C4-2B (cell line): ENCODE measurements at regions not wholly inside any gene's neighbourhood (a gene's known extent, or its start where the extent isn't known, plus 50 kb on each side); places are given as distances from the start of the nearest gene placed in this dataset.

Experiments
- ZFX ChIP-seq: fragments of 450-650 bp; IDR thresholded peaks from 2 replicates; pipeline ENCODE4 v1.6.1; 2017
- TF ChIP-seq, protein P1 (sequence below): fragments of 450-650 bp; conservative IDR thresholded peaks from 2 replicates; pipeline ENCODE4 v1.5.1; 2017; ENCODE audit warnings: mild to moderate bottlenecking

DNA sequence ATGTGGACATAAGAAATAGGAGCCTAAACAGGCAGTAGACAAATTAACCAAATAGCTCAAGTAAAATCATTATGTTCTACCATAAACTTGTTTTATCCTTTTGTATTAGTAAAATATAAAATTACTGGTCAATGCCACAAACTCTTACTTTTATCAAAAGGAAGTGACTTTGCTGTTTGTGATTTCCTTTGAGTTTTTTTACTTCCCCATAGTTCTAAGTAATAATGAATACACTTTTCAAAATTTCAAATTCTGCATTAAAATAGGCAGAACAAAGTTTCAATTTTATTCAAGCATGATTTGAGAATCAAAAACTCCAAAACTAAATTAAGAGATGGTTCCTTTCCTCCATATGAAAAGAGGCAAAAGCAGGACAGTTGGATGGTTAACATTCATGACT, 139.7 kb upstream of the ABCB5 start:
- TF ChIP-seq, protein P1, sequence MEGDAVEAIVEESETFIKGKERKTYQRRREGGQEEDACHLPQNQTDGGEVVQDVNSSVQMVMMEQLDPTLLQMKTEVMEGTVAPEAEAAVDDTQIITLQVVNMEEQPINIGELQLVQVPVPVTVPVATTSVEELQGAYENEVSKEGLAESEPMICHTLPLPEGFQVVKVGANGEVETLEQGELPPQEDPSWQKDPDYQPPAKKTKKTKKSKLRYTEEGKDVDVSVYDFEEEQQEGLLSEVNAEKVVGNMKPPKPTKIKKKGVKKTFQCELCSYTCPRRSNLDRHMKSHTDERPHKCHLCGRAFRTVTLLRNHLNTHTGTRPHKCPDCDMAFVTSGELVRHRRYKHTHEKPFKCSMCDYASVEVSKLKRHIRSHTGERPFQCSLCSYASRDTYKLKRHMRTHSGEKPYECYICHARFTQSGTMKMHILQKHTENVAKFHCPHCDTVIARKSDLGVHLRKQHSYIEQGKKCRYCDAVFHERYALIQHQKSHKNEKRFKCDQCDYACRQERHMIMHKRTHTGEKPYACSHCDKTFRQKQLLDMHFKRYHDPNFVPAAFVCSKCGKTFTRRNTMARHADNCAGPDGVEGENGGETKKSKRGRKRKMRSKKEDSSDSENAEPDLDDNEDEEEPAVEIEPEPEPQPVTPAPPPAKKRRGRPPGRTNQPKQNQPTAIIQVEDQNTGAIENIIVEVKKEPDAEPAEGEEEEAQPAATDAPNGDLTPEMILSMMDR: no peak
- TF ChIP-seq ZFX: no peak
